ENCODE measurements at regions not wholly inside any gene's neighbourhood (a gene's known extent, or its start where the extent isn't known, plus 50 kb on each side); places are given as distances from the start of the nearest gene placed in this dataset.

GRCh38 chr10:30793093-30793492 is 163.5 kb upstream of the LYZL2 start:
- no peak for DNase-seq

- no peak for DNase-seq
Measured at GRCh38 chr10:30792025-30792424, 162.5 kb upstream of the LYZL2 start.

GRCh38 chr10:30791197-30791611 is 161.7 kb upstream of the LYZL2 start:
- DNase-seq: no peak

GRCh38 chr10:30789806-30790205 is 160.3 kb upstream of the LYZL2 start:
- no peak for DNase-seq

- no peak for DNase-seq
Measured at GRCh38 chr10:30788307-30788706, 158.8 kb upstream of the LYZL2 start.

GRCh38 chr10:30786906-30787305 is 157.4 kb upstream of the LYZL2 start:
- no peak for DNase-seq

GRCh38 chr10:30786131-30786530 is 156.6 kb upstream of the LYZL2 start:
- DNase-seq: no peak

- DNase-seq: peak; percentile 58 to 80 (median 72)
Measured at GRCh38 chr10:30784897-30785605, 155.5 kb upstream of the LYZL2 start.

GRCh38 chr10:30784524-30784896 is 155.0 kb upstream of the LYZL2 start:
- DNase-seq: no peak

GRCh38 chr10:30783939-30784501 is 154.5 kb upstream of the LYZL2 start:
- DNase-seq: peak; percentile 46 to 76 (median 72)

- DNase-seq: no peak
Measured at GRCh38 chr10:30782537-30783461, 153.2 kb upstream of the LYZL2 start.

- DNase-seq: no peak
Measured at GRCh38 chr10:30782157-30782536, 152.6 kb upstream of the LYZL2 start.

GRCh38 chr10:30781670-30782121 is 152.1 kb upstream of the LYZL2 start:
- no peak for DNase-seq

GRCh38 chr10:30778769-30779168 is 149.2 kb upstream of the LYZL2 start:
- DNase-seq: no peak

- DNase-seq: no peak
Measured at GRCh38 chr10:30775779-30776591, 146.4 kb upstream of the LYZL2 start.

- no peak for DNase-seq
Measured at GRCh38 chr10:30774261-30774660, 144.7 kb upstream of the LYZL2 start.

GRCh38 chr10:30773501-30773900 is 143.9 kb upstream of the LYZL2 start:
- no peak for DNase-seq

GRCh38 chr10:30770816-30771215 is 141.3 kb upstream of the LYZL2 start:
- DNase-seq: no peak

- DNase-seq: no peak
Measured at GRCh38 chr10:30770229-30770628, 140.7 kb upstream of the LYZL2 start.

- DNase-seq: no peak
Measured at GRCh38 chr10:30769361-30769760, 139.8 kb upstream of the LYZL2 start.

GRCh38 chr10:30765616-30766015 is 136.1 kb upstream of the LYZL2 start:
- DNase-seq: no peak

- no peak for DNase-seq
Measured at GRCh38 chr10:30765022-30765615, 135.6 kb upstream of the LYZL2 start.

Measured in NCI-H1417 (cell line).